ENCODE measurements at regions not wholly inside any gene's neighbourhood (a gene's known extent, or its start where the extent isn't known, plus 50 kb on each side); places are given as distances from the start of the nearest gene placed in this dataset.

GRCh38 chr2:133859578-133859977 lies 291.3 kb upstream of the NCKAP5 start:
- no peak for DNase-seq (ENCODE audit: low read depth)
- no peak overlapping the region for H3K4me3 ChIP-seq (replicated peaks; ENCODE audit: low read depth, low read length)
- no peak for TF ChIP-seq CTCF (IDR thresholded peaks at IDR 0.05; ENCODE audit: low read length, missing control alignments)

GRCh38 chr2:133862400-133862977 lies 294.2 kb upstream of the NCKAP5 start:
- TF ChIP-seq CTCF (IDR thresholded peaks at IDR 0.05; ENCODE audit: low read length, missing control alignments), result no peak
- no peak for DNase-seq (ENCODE audit: low read depth)
- H3K4me3 ChIP-seq (replicated peaks; ENCODE audit: low read depth, low read length), result no peak overlapping the region

- no peak for DNase-seq (ENCODE audit: low read depth)
- no peak for TF ChIP-seq CTCF (IDR thresholded peaks at IDR 0.05; ENCODE audit: low read length, missing control alignments)
- H3K4me3 ChIP-seq (replicated peaks; ENCODE audit: low read depth, low read length), result no peak overlapping the region
Measured at GRCh38 chr2:133863106-133863800, 295.0 kb upstream of the NCKAP5 start.

GRCh38 chr2:133865141-133865540 lies 296.9 kb upstream of the NCKAP5 start:
- H3K4me3 ChIP-seq (replicated peaks; ENCODE audit: low read depth, low read length), result no peak overlapping the region
- DNase-seq (ENCODE audit: low read depth), result no peak
- no peak for TF ChIP-seq CTCF (IDR thresholded peaks at IDR 0.05; ENCODE audit: low read length, missing control alignments)

GRCh38 chr2:133867166-133867565 lies 298.9 kb upstream of the NCKAP5 start:
- no peak for TF ChIP-seq CTCF (IDR thresholded peaks at IDR 0.05; ENCODE audit: low read length, missing control alignments)
- no peak for DNase-seq (ENCODE audit: low read depth)
- H3K4me3 ChIP-seq (replicated peaks; ENCODE audit: low read depth, low read length), result no peak overlapping the region

GRCh38 chr2:133871545-133872209 lies 303.4 kb upstream of the NCKAP5 start:
- no peak for TF ChIP-seq CTCF (IDR thresholded peaks at IDR 0.05; ENCODE audit: low read length, missing control alignments)
- H3K4me3 ChIP-seq (replicated peaks; ENCODE audit: low read depth, low read length), result no peak overlapping the region
- DNase-seq (ENCODE audit: low read depth), result no peak
